ENCODE measurements at regions not wholly inside any gene's neighbourhood (a gene's known extent, or its start where the extent isn't known, plus 50 kb on each side); places are given as distances from the start of the nearest gene placed in this dataset.
"Not testable (repeated sequence)": the region's sequence is repeated elsewhere in the genome, so short reads cannot be mapped to it uniquely, and the experiment has no call there.

- no peak for TF ChIP-seq CTCF (IDR thresholded peaks at IDR 0.05; ENCODE audit: unreplicated experiment in 3 of 3)
- Mint-ChIP-seq H3K27ac (peak overlapping the region in 1 of 3 experiments; percentile 50), H3K9me3 (no peaks in the 10 kb centered on the region), H3K4me1 (peaks cover 7% of the 10 kb centered on the region), H3K36me3 (ENCODE audit: low read depth) (no peaks in the 10 kb centered on the region), H3K4me3 (no peak overlapping the region), H3K27me3 (ENCODE audit: low read depth) (no peaks in the 10 kb centered on the region)
These were observed 974.5 kb downstream of the LTN1 start for GRCh38 chr21:28018213-28018612.

- peak overlapping the region in 1 of 3 experiments; percentile 50 for H3K27ac Mint-ChIP-seq
- H3K27me3 Mint-ChIP-seq (ENCODE audit: low read depth), result no peaks in the 10 kb centered on the region
- H3K9me3 Mint-ChIP-seq, result no peaks in the 10 kb centered on the region
- no peak for TF ChIP-seq CTCF (IDR thresholded peaks at IDR 0.05; ENCODE audit: unreplicated experiment in 3 of 3)
- H3K36me3 Mint-ChIP-seq (ENCODE audit: low read depth), result no peaks in the 10 kb centered on the region
- peaks cover 18% of the 10 kb centered on the region for H3K4me1 Mint-ChIP-seq
- H3K4me3 Mint-ChIP-seq, result no peak overlapping the region
These were observed 976.1 kb downstream of the LTN1 start for GRCh38 chr21:28016571-28016970.

- H3K36me3 Mint-ChIP-seq (ENCODE audit: low read depth), result not testable (repeated sequence)
These were observed 979.6 kb downstream of the LTN1 start for GRCh38 chr21:28013123-28013522.

GRCh38 chr21:28011970-28012369 is 980.7 kb downstream of the LTN1 start:
- not testable (repeated sequence) for H3K4me3 Mint-ChIP-seq; H3K36me3 Mint-ChIP-seq (ENCODE audit: low read depth); H3K27me3 Mint-ChIP-seq (ENCODE audit: low read depth); H3K9me3 Mint-ChIP-seq
- H3K27ac Mint-ChIP-seq, result peak overlapping the region in 2 of 3 experiments; percentile 78 to 90
- H3K4me1 Mint-ChIP-seq, result peaks cover 24% of the 10 kb centered on the region

More at GRCh38 chr21:28013123-28013522, 979.6 kb downstream of the LTN1 start:
- H3K4me3 Mint-ChIP-seq; H3K27me3 Mint-ChIP-seq (ENCODE audit: low read depth); H3K9me3 Mint-ChIP-seq: not testable (repeated sequence)
- Mint-ChIP-seq H3K4me1 (peaks cover 28% of the 10 kb centered on the region), H3K27ac (peak overlapping the region in 2 of 3 experiments; percentile 83 to 90)

- H3K9me3 Mint-ChIP-seq; H3K4me3 Mint-ChIP-seq; H3K27me3 Mint-ChIP-seq (ENCODE audit: low read depth); H3K36me3 Mint-ChIP-seq (ENCODE audit: low read depth); H3K27ac Mint-ChIP-seq: not testable (repeated sequence)
- peaks cover 22% of the 10 kb centered on the region for H3K4me1 Mint-ChIP-seq
These were observed 984.4 kb downstream of the LTN1 start for GRCh38 chr21:28008245-28008644.

GRCh38 chr21:28003627-28004026 is 989.0 kb downstream of the LTN1 start:
- not testable (repeated sequence) for H3K9me3 Mint-ChIP-seq; H3K27me3 Mint-ChIP-seq (ENCODE audit: low read depth); H3K4me1 Mint-ChIP-seq; H3K36me3 Mint-ChIP-seq (ENCODE audit: low read depth); H3K4me3 Mint-ChIP-seq
- H3K27ac Mint-ChIP-seq, result peak overlapping the region in 1 of 3 experiments; percentile 37

GRCh38 chr21:27996906-27997305 is 995.8 kb downstream of the LTN1 start:
- peak overlapping the region in 1 of 3 experiments; percentile 13 for H3K27ac Mint-ChIP-seq
- not testable (repeated sequence) for H3K9me3 Mint-ChIP-seq; H3K4me3 Mint-ChIP-seq; H3K36me3 Mint-ChIP-seq (ENCODE audit: low read depth); H3K4me1 Mint-ChIP-seq; H3K27me3 Mint-ChIP-seq (ENCODE audit: low read depth)

- not testable (repeated sequence) for H3K36me3 Mint-ChIP-seq (ENCODE audit: low read depth); H3K4me1 Mint-ChIP-seq; H3K27ac Mint-ChIP-seq; H3K4me3 Mint-ChIP-seq; H3K9me3 Mint-ChIP-seq; H3K27me3 Mint-ChIP-seq (ENCODE audit: low read depth)
These were observed 1007.9 kb downstream of the LTN1 start for GRCh38 chr21:27984663-27985325.

- H3K27me3 Mint-ChIP-seq (ENCODE audit: low read depth); H3K36me3 Mint-ChIP-seq (ENCODE audit: low read depth); H3K9me3 Mint-ChIP-seq; H3K27ac Mint-ChIP-seq; H3K4me1 Mint-ChIP-seq; H3K4me3 Mint-ChIP-seq: not testable (repeated sequence)
These were observed 1012.6 kb upstream of the ADAMTS5 start for GRCh38 chr21:27979446-27979845.

GRCh38 chr21:27975514-27975913 is 1008.6 kb upstream of the ADAMTS5 start:
- peaks cover 8% of the 10 kb centered on the region for H3K9me3 Mint-ChIP-seq

GRCh38 chr21:27974152-27974551 is 1007.3 kb upstream of the ADAMTS5 start:
- H3K4me1 Mint-ChIP-seq; H3K9me3 Mint-ChIP-seq; H3K36me3 Mint-ChIP-seq (ENCODE audit: low read depth); H3K27me3 Mint-ChIP-seq (ENCODE audit: low read depth); H3K4me3 Mint-ChIP-seq; H3K27ac Mint-ChIP-seq: not testable (repeated sequence)

More at GRCh38 chr21:27975514-27975913, 1008.6 kb upstream of the ADAMTS5 start:
- H3K4me3 Mint-ChIP-seq, result no peak overlapping the region
- no peaks in the 10 kb centered on the region for H3K4me1 Mint-ChIP-seq
- no peak for TF ChIP-seq CTCF (IDR thresholded peaks at IDR 0.05; ENCODE audit: unreplicated experiment in 3 of 3)
- no peaks in the 10 kb centered on the region for H3K27me3 Mint-ChIP-seq (ENCODE audit: low read depth)
- H3K36me3 Mint-ChIP-seq (ENCODE audit: low read depth), result no peaks in the 10 kb centered on the region
- H3K27ac Mint-ChIP-seq, result no peak overlapping the region

GRCh38 chr21:27968240-27968639 is 1001.4 kb upstream of the ADAMTS5 start:
- not testable (repeated sequence) for H3K4me3 Mint-ChIP-seq; H3K9me3 Mint-ChIP-seq; H3K27me3 Mint-ChIP-seq (ENCODE audit: low read depth); H3K36me3 Mint-ChIP-seq (ENCODE audit: low read depth)
- Mint-ChIP-seq H3K27ac (peak overlapping the region in 2 of 3 experiments; percentile 82 to 91), H3K4me1 (peaks cover 19% of the 10 kb centered on the region)

All from nephron (organoid).